ENCODE measurements at regions not wholly inside any gene's neighbourhood (a gene's known extent, or its start where the extent isn't known, plus 50 kb on each side); places are given as distances from the start of the nearest gene placed in this dataset.

GRCh38 chr5:60020457-60020856 is 126.9 kb upstream of the PDE4D start:
- TF ChIP-seq HMG20B (CRISPR knock-in tag; conservative IDR thresholded peaks at IDR 0.05), result no peak
- no peak for TF ChIP-seq ZNF24 (IDR thresholded peaks at IDR 0.05)
- no peak for TF ChIP-seq CHD4 (IDR thresholded peaks at IDR 0.05; ENCODE audit: borderline replicate concordance, low read length)
- TF ChIP-seq, protein P1, sequence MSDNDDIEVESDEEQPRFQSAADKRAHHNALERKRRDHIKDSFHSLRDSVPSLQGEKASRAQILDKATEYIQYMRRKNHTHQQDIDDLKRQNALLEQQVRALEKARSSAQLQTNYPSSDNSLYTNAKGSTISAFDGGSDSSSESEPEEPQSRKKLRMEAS (IDR thresholded peaks at IDR 0.05), result no peak
- TF ChIP-seq GABPA (IDR thresholded peaks at IDR 0.05; ENCODE audit: low read depth, low read length), result no peak
- TF ChIP-seq GABPA (CRISPR knock-in tag; IDR thresholded peaks at IDR 0.05; ENCODE audit: low read depth), result no peak
- TF ChIP-seq RFX5 (IDR thresholded peaks at IDR 0.05; ENCODE audit: low read depth, low read length), result no peak
- TF ChIP-seq ZNF883 (CRISPR knock-in tag; IDR thresholded peaks at IDR 0.05; ENCODE audit: not compliant biosample characterization), result no peak
